K562 (cell line): ENCODE measurements at regions not wholly inside any gene's neighbourhood (a gene's known extent, or its start where the extent isn't known, plus 50 kb on each side); places are given as distances from the start of the nearest gene placed in this dataset.

Experiments
- DPF2 ChIP-seq: fragments of 450-650 bp; IDR thresholded peaks from 2 replicates; pipeline ENCODE4 v1.6.1; 2016
- EZH2 ChIP-seq: IDR thresholded peaks from 2 replicates; pipeline ENCODE4 v1.6.1; 2012; ENCODE audit warnings: low read depth, mild to moderate bottlenecking, inconsistent platforms, low read length, borderline replicate concordance
- MAFK ChIP-seq: IDR thresholded peaks from 2 replicates; pipeline ENCODE4 v1.6.1; 2011; ENCODE audit warnings: low read length, improper control_type of control experiment
- POLR2A ChIP-seq: fragments of 450-650 bp; conservative IDR thresholded peaks from 2 replicates; pipeline ENCODE4 v1.6.1; 2016
- SMAD3 ChIP-seq: fragments of 450-650 bp; formaldehyde crosslinking; conservative IDR thresholded peaks from 2 replicates; pipeline ENCODE4 v1.4.0; 2020; ENCODE audit warnings: mild to moderate bottlenecking
- TCF7L2 ChIP-seq: fragments of 150-350 bp; IDR thresholded peaks from 2 replicates; pipeline ENCODE4 v1.6.1; 2016; ENCODE audit warnings: low read depth, mild to moderate bottlenecking, low read length, moderate library complexity
- TF ChIP-seq, protein P1 (sequence below): sonication (generic); formaldehyde crosslinking; IDR thresholded peaks from 2 replicates; pipeline ENCODE4 v1.5.0; 2020; ENCODE audit warnings: missing genetic modification reagents
- TF ChIP-seq, protein P2 (sequence below), 2 experiments: fragments of 450-650 bp in 1 of 2; sonication (generic) in 1 of 2; formaldehyde crosslinking in 1 of 2; IDR thresholded peaks in 1 of 2; conservative IDR thresholded peaks in 1 of 2; 2 replicates each; pipeline versions ENCODE4 v1.6.1 to v1.8.1; 2016 to 2023; ENCODE audit warnings: mild to moderate bottlenecking in 2 of 2, moderate library complexity in 2 of 2, inconsistent platforms in 1 of 2, missing genetic modification reagents in 1 of 2
- TF ChIP-seq, protein P3 (sequence below), 3 experiments: IDR thresholded peaks in 2 of 3; conservative IDR thresholded peaks in 1 of 3; 2 replicates each; pipeline ENCODE4 v1.5.1; 2011 to 2012; ENCODE audit warnings: low read length in 3 of 3, mild to moderate bottlenecking in 3 of 3, control low read depth in 2 of 3, improper control_type of control experiment in 1 of 3, inconsistent platforms in 1 of 3, low read depth in 1 of 3, mixed read lengths in 1 of 3, moderate library complexity in 1 of 3; ENCODE audit not compliant: insufficient read depth in 2 of 3

DNA sequence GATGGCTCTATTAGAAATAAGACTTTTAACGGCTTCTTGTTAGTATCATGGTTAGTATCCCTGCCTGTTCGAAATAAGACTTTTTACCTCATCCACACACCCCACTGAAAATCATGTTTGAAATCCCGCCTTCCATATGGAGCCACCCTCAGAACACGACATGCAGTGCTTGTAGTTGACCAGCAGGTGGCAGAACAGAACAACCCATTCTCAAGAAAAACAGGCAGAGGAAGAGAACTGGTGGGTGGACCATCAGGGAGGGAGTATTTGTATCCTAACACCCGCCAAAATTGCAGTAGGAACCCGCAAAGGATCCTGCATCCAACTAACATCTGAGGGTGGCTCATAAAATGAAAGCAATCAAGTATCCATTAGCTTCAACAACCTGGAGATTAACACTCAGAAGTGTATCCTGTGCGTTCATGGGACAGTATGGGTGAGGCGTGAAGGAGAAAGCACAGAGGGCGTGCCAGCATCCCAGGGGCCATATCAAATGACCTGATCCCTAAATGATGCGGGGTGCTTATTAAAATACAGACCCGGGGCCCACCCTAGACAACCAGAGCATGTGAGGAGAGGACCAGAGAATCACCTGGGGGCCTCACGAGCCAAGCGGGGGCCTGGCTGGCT is 89.6 kb upstream of the NHSL1 start:
- no peak for TF ChIP-seq MAFK
- TF ChIP-seq TCF7L2: no peak
- TF ChIP-seq, protein P1, sequence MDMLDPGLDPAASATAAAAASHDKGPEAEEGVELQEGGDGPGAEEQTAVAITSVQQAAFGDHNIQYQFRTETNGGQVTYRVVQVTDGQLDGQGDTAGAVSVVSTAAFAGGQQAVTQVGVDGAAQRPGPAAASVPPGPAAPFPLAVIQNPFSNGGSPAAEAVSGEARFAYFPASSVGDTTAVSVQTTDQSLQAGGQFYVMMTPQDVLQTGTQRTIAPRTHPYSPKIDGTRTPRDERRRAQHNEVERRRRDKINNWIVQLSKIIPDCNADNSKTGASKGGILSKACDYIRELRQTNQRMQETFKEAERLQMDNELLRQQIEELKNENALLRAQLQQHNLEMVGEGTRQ (CRISPR knock-in tag): no peak
- TF ChIP-seq, protein P2, sequence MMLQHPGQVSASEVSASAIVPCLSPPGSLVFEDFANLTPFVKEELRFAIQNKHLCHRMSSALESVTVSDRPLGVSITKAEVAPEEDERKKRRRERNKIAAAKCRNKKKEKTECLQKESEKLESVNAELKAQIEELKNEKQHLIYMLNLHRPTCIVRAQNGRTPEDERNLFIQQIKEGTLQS (IDR thresholded peaks at IDR 0.05): no peak
- TF ChIP-seq, protein P2 (CRISPR knock-in tag; conservative IDR thresholded peaks at IDR 0.05): no peak
- no peak for TF ChIP-seq SMAD3
- TF ChIP-seq POLR2A: no peak
- TF ChIP-seq EZH2: no peak
- TF ChIP-seq DPF2: no peak
- TF ChIP-seq, protein P3, sequence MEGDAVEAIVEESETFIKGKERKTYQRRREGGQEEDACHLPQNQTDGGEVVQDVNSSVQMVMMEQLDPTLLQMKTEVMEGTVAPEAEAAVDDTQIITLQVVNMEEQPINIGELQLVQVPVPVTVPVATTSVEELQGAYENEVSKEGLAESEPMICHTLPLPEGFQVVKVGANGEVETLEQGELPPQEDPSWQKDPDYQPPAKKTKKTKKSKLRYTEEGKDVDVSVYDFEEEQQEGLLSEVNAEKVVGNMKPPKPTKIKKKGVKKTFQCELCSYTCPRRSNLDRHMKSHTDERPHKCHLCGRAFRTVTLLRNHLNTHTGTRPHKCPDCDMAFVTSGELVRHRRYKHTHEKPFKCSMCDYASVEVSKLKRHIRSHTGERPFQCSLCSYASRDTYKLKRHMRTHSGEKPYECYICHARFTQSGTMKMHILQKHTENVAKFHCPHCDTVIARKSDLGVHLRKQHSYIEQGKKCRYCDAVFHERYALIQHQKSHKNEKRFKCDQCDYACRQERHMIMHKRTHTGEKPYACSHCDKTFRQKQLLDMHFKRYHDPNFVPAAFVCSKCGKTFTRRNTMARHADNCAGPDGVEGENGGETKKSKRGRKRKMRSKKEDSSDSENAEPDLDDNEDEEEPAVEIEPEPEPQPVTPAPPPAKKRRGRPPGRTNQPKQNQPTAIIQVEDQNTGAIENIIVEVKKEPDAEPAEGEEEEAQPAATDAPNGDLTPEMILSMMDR (IDR thresholded peaks at IDR 0.05 in 2 of 3, conservative IDR thresholded peaks at IDR 0.05 in 1 of 3; ENCODE audit: insufficient read depth in 2 of 3, low read depth in 1 of 3, low read length in 3 of 3): peak; percentile 88 to 95 (median 93)
